ENCODE measurements at regions not wholly inside any gene's neighbourhood (a gene's known extent, or its start where the extent isn't known, plus 50 kb on each side); places are given as distances from the start of the nearest gene placed in this dataset.
A peak's percentile ranks its signal among the peaks of the same experiment; 100 is the strongest.
"Not testable (repeated sequence)": the region's sequence is repeated elsewhere in the genome, so short reads cannot be mapped to it uniquely, and the experiment has no call there.

- not testable (repeated sequence) for DNase-seq
Measured at GRCh38 chr15:30761365-30761764, 135.4 kb downstream of the ARHGAP11B start.

- DNase-seq: not testable (repeated sequence)
Measured at GRCh38 chr15:30769390-30770124, 134.2 kb upstream of the FAN1 start.

GRCh38 chr15:30770759-30771158, 133.0 kb upstream of the FAN1 start:
- DNase-seq: no peak

GRCh38 chr15:30783019-30783418, 120.7 kb upstream of the FAN1 start:
- DNase-seq: no peak

- no peak for DNase-seq
Measured at GRCh38 chr15:30788595-30788994, 115.1 kb upstream of the FAN1 start.

GRCh38 chr15:30791239-30792175, 112.2 kb upstream of the FAN1 start:
- DNase-seq: no peak

GRCh38 chr15:30792843-30793242, 110.9 kb upstream of the FAN1 start:
- DNase-seq: not testable (repeated sequence)

- DNase-seq: no peak
Measured at GRCh38 chr15:30794388-30794787, 109.3 kb upstream of the FAN1 start.

GRCh38 chr15:30799565-30799964, 104.2 kb upstream of the FAN1 start:
- DNase-seq: not testable (repeated sequence)

GRCh38 chr15:30801140-30801895, 102.4 kb upstream of the FAN1 start:
- DNase-seq: not testable (repeated sequence)

GRCh38 chr15:30802001-30802400, 101.7 kb upstream of the FAN1 start:
- not testable (repeated sequence) for DNase-seq

- DNase-seq: not testable (repeated sequence)
Measured at GRCh38 chr15:30803703-30804102, 100.0 kb upstream of the FAN1 start.

- DNase-seq: no peak
Measured at GRCh38 chr15:30816430-30816829, 87.3 kb upstream of the FAN1 start.

- peak; percentile 16 to 56 for DNase-seq
Measured at GRCh38 chr15:30823068-30823813, 80.5 kb upstream of the FAN1 start.

GRCh38 chr15:30824518-30825195, 79.1 kb upstream of the FAN1 start:
- no peak for DNase-seq

- no peak for DNase-seq
Measured at GRCh38 chr15:30827625-30828303, 76.0 kb upstream of the FAN1 start.

- not testable (repeated sequence) for DNase-seq
Measured at GRCh38 chr15:30828304-30828639, 75.4 kb upstream of the FAN1 start.

- no peak for DNase-seq
Measured at GRCh38 chr15:30830961-30831360, 72.8 kb upstream of the FAN1 start.

- not testable (repeated sequence) for DNase-seq
Measured at GRCh38 chr15:30833379-30833778, 70.3 kb upstream of the FAN1 start.

- not testable (repeated sequence) for DNase-seq
Measured at GRCh38 chr15:30841639-30842038, 62.1 kb upstream of the FAN1 start.

GRCh38 chr15:30842798-30843472, 60.8 kb upstream of the FAN1 start:
- DNase-seq: not testable (repeated sequence)
